HepG2 (cell line): ENCODE measurements at regions not wholly inside any gene's neighbourhood (a gene's known extent, or its start where the extent isn't known, plus 50 kb on each side); places are given as distances from the start of the nearest gene placed in this dataset.

Experiments
- ARID4A ChIP-seq: sonication (generic); formaldehyde crosslinking; IDR thresholded peaks from 2 replicates; pipeline ENCODE4 v1.5.0; 2020; ENCODE audit warnings: mild to moderate bottlenecking, missing genetic modification reagents, borderline replicate concordance
- FOXC1 ChIP-seq: sonication (generic); formaldehyde crosslinking; IDR thresholded peaks from 2 replicates; pipeline ENCODE4 v1.8.0; 2022; ENCODE audit warnings: mild to moderate bottlenecking, missing genetic modification reagents, borderline replicate concordance
- HNF1A ChIP-seq, 2 experiments: sonication (generic) in 1 of 2; formaldehyde crosslinking in 1 of 2; IDR thresholded peaks; 2 replicates each; pipeline versions ENCODE4 v1.4.0 to v1.6.1; 2016 to 2020; ENCODE audit warnings: borderline replicate concordance in 1 of 2, low read depth in 1 of 2, mild to moderate bottlenecking in 1 of 2, missing genetic modification reagents in 1 of 2
- ZBTB34 ChIP-seq: sonication (generic); formaldehyde crosslinking; IDR thresholded peaks from 2 replicates; pipeline ENCODE4 v1.8.0; 2022; ENCODE audit warnings: mild to moderate bottlenecking, missing genetic modification reagents
- ZNF678 ChIP-seq: sonication (generic); formaldehyde crosslinking; IDR thresholded peaks from 2 replicates; pipeline ENCODE4 v1.4.0; 2020; ENCODE audit warnings: mild to moderate bottlenecking, missing genetic modification reagents
- ZSCAN5A ChIP-seq: sonication (generic); formaldehyde crosslinking; IDR thresholded peaks from 2 replicates; pipeline ENCODE4 v1.8.0; 2022; ENCODE audit warnings: mild to moderate bottlenecking, missing genetic modification reagents, borderline replicate concordance

- TF ChIP-seq ARID4A (CRISPR knock-in tag) (no peak), ZSCAN5A (CRISPR knock-in tag) (no peak), ZBTB34 (CRISPR knock-in tag) (no peak), HNF1A (IDR thresholded peaks at IDR 0.05; ENCODE audit: low read depth) (no peak), HNF1A (CRISPR knock-in tag; IDR thresholded peaks at IDR 0.05; ENCODE audit: borderline replicate concordance) (no peak), ZNF678 (CRISPR knock-in tag) (no peak), FOXC1 (CRISPR knock-in tag) (no peak)
Measured at GRCh38 chr12:92340003-92340402, 194.4 kb upstream of the BTG1 start (continued).
